ENCODE measurements at regions not wholly inside any gene's neighbourhood (a gene's known extent, or its start where the extent isn't known, plus 50 kb on each side); places are given as distances from the start of the nearest gene placed in this dataset.
"Not testable (repeated sequence)": the region's sequence is repeated elsewhere in the genome, so short reads cannot be mapped to it uniquely, and the experiment has no call there.

DNA sequence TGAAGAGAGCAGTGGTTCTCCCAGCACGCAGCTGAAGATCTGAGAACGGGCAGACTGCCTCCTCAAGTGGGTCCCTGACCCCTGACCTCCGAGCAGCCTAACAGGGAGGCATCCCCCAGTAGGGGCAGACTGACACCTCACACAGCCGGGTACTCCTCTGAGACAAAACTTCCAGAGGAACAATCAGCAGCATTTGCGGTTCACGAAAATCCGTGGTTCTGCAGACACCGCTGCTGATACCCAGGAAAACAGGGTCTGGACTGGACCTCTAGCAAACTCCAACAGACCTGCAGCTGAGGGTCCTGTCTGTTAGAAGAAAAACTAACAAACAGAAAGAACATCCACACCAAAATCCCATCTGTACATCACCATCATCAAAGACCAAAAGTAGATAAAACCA, 68.4 kb upstream of the CCT8L2 start:
- TF ChIP-seq, protein P1, sequence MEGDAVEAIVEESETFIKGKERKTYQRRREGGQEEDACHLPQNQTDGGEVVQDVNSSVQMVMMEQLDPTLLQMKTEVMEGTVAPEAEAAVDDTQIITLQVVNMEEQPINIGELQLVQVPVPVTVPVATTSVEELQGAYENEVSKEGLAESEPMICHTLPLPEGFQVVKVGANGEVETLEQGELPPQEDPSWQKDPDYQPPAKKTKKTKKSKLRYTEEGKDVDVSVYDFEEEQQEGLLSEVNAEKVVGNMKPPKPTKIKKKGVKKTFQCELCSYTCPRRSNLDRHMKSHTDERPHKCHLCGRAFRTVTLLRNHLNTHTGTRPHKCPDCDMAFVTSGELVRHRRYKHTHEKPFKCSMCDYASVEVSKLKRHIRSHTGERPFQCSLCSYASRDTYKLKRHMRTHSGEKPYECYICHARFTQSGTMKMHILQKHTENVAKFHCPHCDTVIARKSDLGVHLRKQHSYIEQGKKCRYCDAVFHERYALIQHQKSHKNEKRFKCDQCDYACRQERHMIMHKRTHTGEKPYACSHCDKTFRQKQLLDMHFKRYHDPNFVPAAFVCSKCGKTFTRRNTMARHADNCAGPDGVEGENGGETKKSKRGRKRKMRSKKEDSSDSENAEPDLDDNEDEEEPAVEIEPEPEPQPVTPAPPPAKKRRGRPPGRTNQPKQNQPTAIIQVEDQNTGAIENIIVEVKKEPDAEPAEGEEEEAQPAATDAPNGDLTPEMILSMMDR (IDR thresholded peaks at IDR 0.05; ENCODE audit: extremely low read depth in 1 of 2, insufficient read depth in 1 of 2, low read depth in 1 of 2, low read length in 2 of 2) = not testable (repeated sequence)
- TF ChIP-seq JUN (IDR thresholded peaks at IDR 0.05; ENCODE audit: borderline replicate concordance, insufficient read depth, insufficient read length, low read depth); EZH2 (IDR thresholded peaks at IDR 0.05; ENCODE audit: borderline replicate concordance, low read depth, low read length, severe bottlenecking): not testable (repeated sequence)
- TF ChIP-seq, protein P2, sequence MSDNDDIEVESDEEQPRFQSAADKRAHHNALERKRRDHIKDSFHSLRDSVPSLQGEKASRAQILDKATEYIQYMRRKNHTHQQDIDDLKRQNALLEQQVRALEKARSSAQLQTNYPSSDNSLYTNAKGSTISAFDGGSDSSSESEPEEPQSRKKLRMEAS (IDR thresholded peaks at IDR 0.05; ENCODE audit: insufficient read depth, insufficient read length) = not testable (repeated sequence)
